K562 (cell line): ENCODE measurements at regions not wholly inside any gene's neighbourhood (a gene's known extent, or its start where the extent isn't known, plus 50 kb on each side); places are given as distances from the start of the nearest gene placed in this dataset.

ENCODE experiments used
- ATAC-seq: fragments of 200-7000 bp; cut with Tn5 transposase; 3 replicates; pipeline ENCODE4 v1.9.1; 2020; ENCODE audit warnings: moderate library complexity
- BruUV-seq: library from RNA; stranded (reverse); fragments of 400-500 nt; replicated peaks from 2 replicates; lab custom pipeline; 2021; lab: Mats Ljungman, UMichigan
- CTCF ChIA-PET: fragments of 300-600 bp; formaldehyde crosslinking; extraction: SDS; loops from one replicate; lab custom pipeline; 2021; ENCODE audit warnings: low intra/inter-chr PET ratio; lab: Yijun Ruan, JAX
- POLR2A ChIA-PET: fragments of 300-600, 350-650 bp; sonication (Branson Sonifier 250); formaldehyde crosslinking; extraction: SDS; loops from one replicate; lab custom pipeline; 2021; ENCODE audit warnings: antibody characterized with exemption, inconsistent platforms; lab: Yijun Ruan, JAX
- DNase-seq, 4 experiments: peaks; one replicate each; pipeline versions ENCODE4 v3.0.0 to v3.0.0-alpha.2; 2011 to 2018; ENCODE audit warnings: low spot score in 3 of 4, mixed read lengths in 3 of 4; ENCODE audit errors: extremely low read depth in 1 of 4
- FAIRE-seq: peaks from 2 replicates; lab custom pipeline; 2011; peaks lifted over from hg19 to GRCh38; lab: Jason Lieb, UNC
- H2AFZ ChIP-seq: 2 replicates; pipeline ENCODE4 v1.6.0; 2011; ENCODE audit warnings: low read depth, low read length, control low read depth, inconsistent platforms
- H3K27ac ChIP-seq: fragments of 200-600 bp; 3 replicates; pipeline ENCODE4 v1.8.0; 2011; ENCODE audit warnings: low read depth, mild to moderate bottlenecking, control low read depth, inconsistent platforms, low read length, moderate library complexity, mixed read lengths; ENCODE audit errors: extremely low read depth
- H3K27me3 ChIP-seq, 2 experiments: fragments of 300-600 bp in 1 of 2; 2 replicates in 1 of 2; 3 replicates in 1 of 2; pipeline versions ENCODE4 v1.6.0 to v1.8.0; 2011; ENCODE audit warnings: inconsistent platforms in 2 of 2, low read length in 2 of 2, mild to moderate bottlenecking in 1 of 2, mixed read lengths in 1 of 2, moderate library complexity in 1 of 2; ENCODE audit not compliant: control insufficient read depth in 2 of 2, insufficient read depth in 2 of 2
- H3K36me3 ChIP-seq: fragments of 300-600 bp; 3 replicates; pipeline ENCODE4 v1.8.0; 2011; ENCODE audit warnings: mild to moderate bottlenecking, low read length, inconsistent platforms; ENCODE audit not compliant: control insufficient read depth, insufficient read depth
- H3K4me1 ChIP-seq, 2 experiments: fragments of 200-600 bp in 1 of 2; replicated peaks in 1 of 2; 2 replicates in 1 of 2; 3 replicates in 1 of 2; pipeline versions ENCODE4 v1.5.1 to v1.8.0; 2011; ENCODE audit warnings: inconsistent platforms in 2 of 2, low read length in 2 of 2, mild to moderate bottlenecking in 1 of 2, mixed read lengths in 1 of 2, moderate library complexity in 1 of 2; ENCODE audit not compliant: control insufficient read depth in 2 of 2, insufficient read depth in 2 of 2
- H3K4me2 ChIP-seq: 2 replicates; pipeline ENCODE4 v1.6.1; 2011; ENCODE audit warnings: low read length, control low read depth, inconsistent platforms, mixed read lengths; ENCODE audit not compliant: insufficient read depth
- H3K4me3 ChIP-seq: fragments of 200-600 bp; sonication (generic), shearing (Covaris generic); 2 replicates; pipeline ENCODE4 v1.5.1; 2016; ENCODE audit warnings: control low read depth, inconsistent platforms
- H3K79me2 ChIP-seq: fragments of 200-600 bp; 3 replicates; pipeline ENCODE4 v1.8.0; 2011; ENCODE audit warnings: low read length, inconsistent platforms; ENCODE audit not compliant: control insufficient read depth, insufficient read depth
- H3K9ac ChIP-seq, 2 experiments: 2 replicates each; pipeline versions ENCODE4 v1.6.0 to v1.6.1; 2011; ENCODE audit warnings: low read depth in 2 of 2, low read length in 2 of 2, control low read depth in 1 of 2, inconsistent platforms in 1 of 2, mild to moderate bottlenecking in 1 of 2, mixed read lengths in 1 of 2; ENCODE audit not compliant: insufficient read depth in 1 of 2
- H3K9me1 ChIP-seq: one replicate; pipeline ENCODE4 v1.6.0; 2011; ENCODE audit warnings: inconsistent platforms, mild to moderate bottlenecking, low read length, moderate library complexity; ENCODE audit not compliant: control insufficient read depth, insufficient read depth
- H3K9me3 ChIP-seq: replicated peaks from 2 replicates; pipeline ENCODE4 v1.5.1; 2011; ENCODE audit warnings: low read depth, low read length, inconsistent platforms; ENCODE audit not compliant: control insufficient read depth, insufficient read depth
- H4K20me1 ChIP-seq: replicated peaks from 2 replicates; pipeline ENCODE4 v1.6.1; 2011; ENCODE audit warnings: low read length, inconsistent platforms, mixed read lengths; ENCODE audit not compliant: control insufficient read depth, insufficient read depth
- ETS1 ChIP-seq: conservative IDR thresholded peaks from 2 replicates; pipeline ENCODE4 v1.6.1; 2011; ENCODE audit warnings: low read depth, mild to moderate bottlenecking, low read length; ENCODE audit not compliant: control insufficient read depth
- TEAD4 ChIP-seq, 2 experiments: sonication (generic) in 1 of 2; formaldehyde crosslinking in 1 of 2; IDR thresholded peaks; 2 replicates each; pipeline versions ENCODE4 v1.6.1 to v1.8.0; 2012 to 2022; ENCODE audit warnings: borderline replicate concordance in 1 of 2, inconsistent platforms in 1 of 2, low read length in 1 of 2, mild to moderate bottlenecking in 1 of 2, missing genetic modification reagents in 1 of 2
- ZBTB26 ChIP-seq: fragments of 450-650 bp; formaldehyde crosslinking; IDR thresholded peaks from 2 replicates; pipeline ENCODE4 v1.4.0; 2022; ENCODE audit warnings: missing genetic modification characterization
- ZC3H4 ChIP-seq: sonication (generic); formaldehyde crosslinking; IDR thresholded peaks from 2 replicates; pipeline ENCODE4 v1.9.0; 2021; ENCODE audit warnings: missing genetic modification reagents, borderline replicate concordance
- ZNF282 ChIP-seq: sonication (generic); formaldehyde crosslinking; IDR thresholded peaks from 2 replicates; pipeline ENCODE4 v1.8.1; 2023; ENCODE audit warnings: missing genetic modification reagents
- WGBS: fragments of 100-300 bp; shearing (Covaris generic); methylation state at CpG from one replicate; pipeline ENCODE4 v1.1.6; 2016; ENCODE audit warnings: low coverage, mixed read lengths; ENCODE audit not compliant: insufficient coverage; ENCODE audit errors: missing lambda C conversion rate; 5-methylcytosine and 5-hydroxymethylcytosine counted together
- in situ Hi-C: fragments of 300-500 bp; cut with MboI; formaldehyde crosslinking; loops from 4 replicates; pipeline ENCODE4 v1.15.0; 2018; ENCODE audit warnings: inconsistent platforms, mixed read lengths
- intact Hi-C: fragments of 100-400 bp; cut with micrococcal nuclease; formaldehyde crosslinking; loops from 2 replicates; pipeline ENCODE4 v1.14.2; 2022
- TF ChIP-seq, protein P1 (sequence below): fragments of 250-450 bp; sonication (Bioruptor Pico); IDR thresholded peaks from 2 replicates; pipeline ENCODE4 v1.5.0; 2020; ENCODE audit warnings: mild to moderate bottlenecking

DNA sequence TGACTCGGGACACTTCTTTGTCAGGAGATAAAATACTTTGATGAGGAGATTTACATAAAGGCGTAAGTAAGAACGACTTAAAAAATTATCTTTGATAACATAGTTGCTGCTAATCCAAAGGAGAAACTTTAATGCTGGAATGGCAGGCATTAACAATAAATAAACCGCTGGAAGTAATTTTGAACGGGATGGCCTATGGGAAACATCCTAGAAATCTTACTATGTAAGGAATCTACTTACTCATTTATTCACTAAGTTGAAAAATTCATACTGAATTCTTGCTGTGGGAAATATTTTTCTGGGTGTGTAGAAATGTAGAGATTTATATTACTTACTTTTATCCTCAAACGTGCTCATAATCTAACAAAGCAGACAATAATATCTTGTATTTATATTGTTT is 425.7 kb upstream of the ZFP42 start:
- Histone ChIP-seq H2AFZ (no peak overlapping the region), H3K4me1 (no peaks in the 10 kb centered on the region), H3K4me3 (no peak overlapping the region), H3K9ac (no peak overlapping the region), H3K27me3 (no peaks in the 10 kb centered on the region), H3K9me3 (no peaks in the 10 kb centered on the region), H3K36me3 (no peaks in the 10 kb centered on the region), H3K79me2 (no peaks in the 10 kb centered on the region), H3K9me1 (no peaks in the 10 kb centered on the region), H3K27ac (no peak overlapping the region), H4K20me1 (no peaks in the 10 kb centered on the region), H3K4me2 (no peak overlapping the region)
- intact Hi-C loops, result no loop called here
- no peak for DNase-seq
- no peak for FAIRE-seq
- BruUV-seq, result no TSS peak
- in situ Hi-C loops, result no loop called here
- CTCF ChIA-PET, result no interaction called here
- TF ChIP-seq TEAD4 (IDR thresholded peaks at IDR 0.05; ENCODE audit: low read length) (no peak), TEAD4 (CRISPR knock-in tag; IDR thresholded peaks at IDR 0.05; ENCODE audit: borderline replicate concordance) (no peak), ZNF282 (CRISPR knock-in tag) (no peak), ZC3H4 (no peak), ETS1 (no peak), ZBTB26 (no peak)
- TF ChIP-seq, protein P1, sequence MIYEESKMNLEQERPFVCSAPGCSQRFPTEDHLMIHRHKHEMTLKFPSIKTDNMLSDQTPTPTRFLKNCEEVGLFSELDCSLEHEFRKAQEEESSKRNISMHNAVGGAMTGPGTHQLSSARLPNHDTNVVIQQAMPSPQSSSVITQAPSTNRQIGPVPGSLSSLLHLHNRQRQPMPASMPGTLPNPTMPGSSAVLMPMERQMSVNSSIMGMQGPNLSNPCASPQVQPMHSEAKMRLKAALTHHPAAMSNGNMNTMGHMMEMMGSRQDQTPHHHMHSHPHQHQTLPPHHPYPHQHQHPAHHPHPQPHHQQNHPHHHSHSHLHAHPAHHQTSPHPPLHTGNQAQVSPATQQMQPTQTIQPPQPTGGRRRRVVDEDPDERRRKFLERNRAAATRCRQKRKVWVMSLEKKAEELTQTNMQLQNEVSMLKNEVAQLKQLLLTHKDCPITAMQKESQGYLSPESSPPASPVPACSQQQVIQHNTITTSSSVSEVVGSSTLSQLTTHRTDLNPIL (CRISPR knock-in tag), result no peak
- WGBS, result 2% methylated on average over 6 of the region's 6 CpGs
- POLR2A ChIA-PET, result no interaction called here
- no peak for ATAC-seq
